H9 (cell line): ENCODE measurements at regions not wholly inside any gene's neighbourhood (a gene's known extent, or its start where the extent isn't known, plus 50 kb on each side); places are given as distances from the start of the nearest gene placed in this dataset.

Experiments
- DNase-seq: peaks from one replicate; pipeline ENCODE4 v3.0.0-alpha.2; 2017
- H2AFZ ChIP-seq: one replicate; pipeline ENCODE4 v1.6.1; 2013; ENCODE audit warnings: mild to moderate bottlenecking, low read length, control low read depth, moderate library complexity
- H2AK5ac ChIP-seq: 2 replicates; pipeline ENCODE4 v1.6.1; 2013; ENCODE audit warnings: low read length, control low read depth, mixed read lengths; ENCODE audit not compliant: insufficient read length
- H2BK120ac ChIP-seq: one replicate; pipeline ENCODE4 v1.6.1; 2013; ENCODE audit warnings: low read depth, mild to moderate bottlenecking, low read length, control low read depth, inconsistent platforms; ENCODE audit not compliant: poor library complexity, severe bottlenecking
- H2BK12ac ChIP-seq: 2 replicates; pipeline ENCODE4 v1.6.1; 2013; ENCODE audit warnings: low read length, control low read depth, mixed read lengths, low read depth; ENCODE audit not compliant: insufficient read length
- H2BK15ac ChIP-seq: 2 replicates; pipeline ENCODE4 v1.6.1; 2013; ENCODE audit warnings: low read depth, low read length, control low read depth
- H2BK20ac ChIP-seq: one replicate; pipeline ENCODE4 v1.6.1; 2013; ENCODE audit warnings: low read depth, mild to moderate bottlenecking, low read length, control low read depth, inconsistent platforms; ENCODE audit not compliant: poor library complexity, severe bottlenecking
- H2BK5ac ChIP-seq: 2 replicates; pipeline ENCODE4 v1.6.1; 2013; ENCODE audit warnings: low read length, control low read depth, mixed read lengths; ENCODE audit not compliant: insufficient read length
- H3K14ac ChIP-seq: 2 replicates; pipeline ENCODE4 v1.6.1; 2013; ENCODE audit warnings: low read length, control low read depth; ENCODE audit not compliant: insufficient read depth
- H3K18ac ChIP-seq: 2 replicates; pipeline ENCODE4 v1.6.1; 2013; ENCODE audit warnings: low read depth, mild to moderate bottlenecking, mixed read lengths, low read length, control low read depth; ENCODE audit not compliant: insufficient read length
- H3K23ac ChIP-seq: 2 replicates; pipeline ENCODE4 v1.6.1; 2013; ENCODE audit warnings: low read length, control low read depth, mixed read lengths, low read depth; ENCODE audit not compliant: insufficient read length
- H3K23me2 ChIP-seq: 2 replicates; pipeline ENCODE4 v1.6.1; 2013; ENCODE audit warnings: low read depth, mild to moderate bottlenecking, mixed read lengths, low read length, control low read depth; ENCODE audit not compliant: insufficient read length, poor library complexity, severe bottlenecking
- H3K27ac ChIP-seq: 2 replicates; pipeline ENCODE4 v1.5.1; 2013; ENCODE audit warnings: low read length, control low read depth, mixed read lengths, low read depth; ENCODE audit not compliant: insufficient read length
- H3K27me3 ChIP-seq: 2 replicates; pipeline ENCODE4 v1.6.1; 2013; ENCODE audit warnings: low read length, control low read depth, inconsistent platforms; ENCODE audit not compliant: insufficient read depth
- H3K4ac ChIP-seq: 2 replicates; pipeline ENCODE4 v1.6.1; 2013; ENCODE audit warnings: low read depth, mild to moderate bottlenecking, control low read depth, inconsistent platforms, low read length, moderate library complexity
- H3K4me1 ChIP-seq: 2 replicates; pipeline ENCODE4 v1.6.1; 2013; ENCODE audit warnings: low read length, control low read depth, inconsistent platforms; ENCODE audit not compliant: insufficient read depth
- H3K4me2 ChIP-seq: 2 replicates; pipeline ENCODE4 v1.6.1; 2013; ENCODE audit warnings: low read length, control low read depth, mixed read lengths; ENCODE audit not compliant: insufficient read length, insufficient read depth
- H3K56ac ChIP-seq: 2 replicates; pipeline ENCODE4 v1.6.1; 2013; ENCODE audit warnings: low read depth, mild to moderate bottlenecking, mixed read lengths, low read length, control low read depth; ENCODE audit not compliant: insufficient read length
- H3K79me1 ChIP-seq: 2 replicates; pipeline ENCODE4 v1.6.1; 2013; ENCODE audit warnings: low read depth, mild to moderate bottlenecking, moderate library complexity, low read length, control low read depth, inconsistent platforms; ENCODE audit not compliant: insufficient read depth, poor library complexity, severe bottlenecking
- H3K79me2 ChIP-seq: 2 replicates; pipeline ENCODE4 v1.6.1; 2013; ENCODE audit warnings: low read length, control low read depth, inconsistent platforms; ENCODE audit not compliant: insufficient read depth
- H3K9ac ChIP-seq: 2 replicates; pipeline ENCODE4 v1.6.1; 2013; ENCODE audit warnings: low read length, control low read depth, mixed read lengths; ENCODE audit not compliant: insufficient read length; ENCODE audit errors: extremely low read depth
- H3K9me3 ChIP-seq: one replicate; pipeline ENCODE4 v1.6.1; 2013; ENCODE audit warnings: low read depth, low read length, inconsistent platforms; ENCODE audit not compliant: control insufficient read depth
- H3T11ph ChIP-seq: one replicate; pipeline ENCODE4 v1.6.1; 2013; ENCODE audit warnings: mild to moderate bottlenecking, low read length, control low read depth, inconsistent platforms
- H4K20me1 ChIP-seq: one replicate; pipeline ENCODE4 v1.6.1; 2013; ENCODE audit not compliant: control insufficient read depth, insufficient read length, insufficient read depth
- H4K5ac ChIP-seq: 2 replicates; pipeline ENCODE4 v1.6.1; 2013; ENCODE audit warnings: low read depth, mild to moderate bottlenecking, mixed read lengths, low read length, control low read depth; ENCODE audit not compliant: insufficient read length
- H4K8ac ChIP-seq: replicated peaks from 2 replicates; pipeline ENCODE4 v1.6.1; 2013; ENCODE audit warnings: low read length, control low read depth, mixed read lengths, low read depth; ENCODE audit not compliant: insufficient read length
- H4K91ac ChIP-seq: 2 replicates; pipeline ENCODE4 v1.6.1; 2013; ENCODE audit warnings: low read depth, mild to moderate bottlenecking, moderate library complexity, mixed read lengths, low read length, control low read depth; ENCODE audit not compliant: insufficient read length
- H3K27ac Mint-ChIP-seq, 3 experiments: 2 replicates in 2 of 3; 3 replicates in 1 of 3; pipeline ENCODE4 v1.8.0; 2020 to 2021; ENCODE audit warnings: mixed read lengths in 3 of 3, mild to moderate bottlenecking in 1 of 3, moderate library complexity in 1 of 3
- H3K27me3 Mint-ChIP-seq: 2 replicates; pipeline ENCODE4 v1.8.0; 2021; ENCODE audit warnings: low read depth, mild to moderate bottlenecking, moderate library complexity, mixed read lengths
- H3K36me3 Mint-ChIP-seq, 3 experiments: 2 replicates in 2 of 3; 3 replicates in 1 of 3; pipeline ENCODE4 v1.8.0; 2020 to 2021; ENCODE audit warnings: low read depth in 3 of 3, mixed read lengths in 3 of 3; ENCODE audit not compliant: insufficient read depth in 1 of 3
- H3K4me1 Mint-ChIP-seq, 2 experiments: 2 replicates each; pipeline ENCODE4 v1.8.0; 2020; ENCODE audit warnings: mixed read lengths in 2 of 2
- H3K4me3 Mint-ChIP-seq, 2 experiments: 2 replicates in 1 of 2; 3 replicates in 1 of 2; pipeline ENCODE4 v1.8.0; 2020 to 2021; ENCODE audit warnings: mild to moderate bottlenecking in 2 of 2, mixed read lengths in 2 of 2, moderate library complexity in 1 of 2
- H3K9me3 Mint-ChIP-seq, 2 experiments: 2 replicates in 1 of 2; 3 replicates in 1 of 2; pipeline ENCODE4 v1.8.0; 2020; ENCODE audit warnings: mild to moderate bottlenecking in 2 of 2, mixed read lengths in 2 of 2, moderate library complexity in 1 of 2
- CTCF ChIP-seq: fragments of 200-600 bp; sonication (generic); conservative IDR thresholded peaks from 3 replicates; pipeline ENCODE4 v1.8.0; 2021; ENCODE audit warnings: antibody characterized with exemption, mild to moderate bottlenecking
- WGBS: extraction: QIAGEN DNeasy Blood & Tissue Kit; methylation state at CpG from one replicate; pipeline ENCODE4 v1.1.7; 2013; ENCODE audit warnings: missing lambda C conversion rate, low lambda C conversion rate, mixed read lengths; ENCODE audit not compliant: insufficient read length; ENCODE audit errors: extremely low coverage; 5-methylcytosine and 5-hydroxymethylcytosine counted together

- Histone ChIP-seq H3K4me2 (no peak overlapping the region), H2BK15ac (no peak overlapping the region), H2AFZ (no peak overlapping the region), H3K79me1 (no peaks in the 10 kb centered on the region), H3K27ac (no peak overlapping the region), H2BK12ac (no peak overlapping the region), H2BK20ac (no peak overlapping the region), H2AK5ac (no peak overlapping the region), H3K4me1 (no peaks in the 10 kb centered on the region), H3K18ac (no peak overlapping the region), H3K9me3 (no peaks in the 10 kb centered on the region), H4K5ac (no peak overlapping the region), H4K20me1 (no peaks in the 10 kb centered on the region), H3K4ac (no peak overlapping the region), H3K79me2 (no peaks in the 10 kb centered on the region), H2BK120ac (no peak overlapping the region), H4K8ac (no peak overlapping the region), H3K14ac (no peak overlapping the region), H3T11ph (no peak overlapping the region), H2BK5ac (no peak overlapping the region), H3K23ac (no peak overlapping the region), H3K56ac (no peak overlapping the region), H3K27me3 (no peaks in the 10 kb centered on the region), H3K9ac (no peak overlapping the region), H3K23me2 (no peaks in the 10 kb centered on the region), H4K91ac (no peak overlapping the region)
- peaks cover 0 to 4% of the 10 kb centered on the region in 2 experiments; a peak in 1 of 4 replicates for H3K4me1 Mint-ChIP-seq
- no peaks in the 10 kb centered on the region for H3K27me3 Mint-ChIP-seq
- no CpG with 5 or more reads among the region's 3 CpGs for WGBS
- H3K9me3 Mint-ChIP-seq, result no peaks in the 10 kb centered on the region
- no peaks in the 10 kb centered on the region for H3K36me3 Mint-ChIP-seq
- no peak for DNase-seq
- no peak overlapping the region for H3K4me3 Mint-ChIP-seq
- no peak for TF ChIP-seq CTCF
- no peak overlapping the region for H3K27ac Mint-ChIP-seq
These were observed 155.6 kb downstream of the METTL4 start for GRCh38 chr18:2415656-2416055.
